H1 (cell line): ENCODE measurements at regions not wholly inside any gene's neighbourhood (a gene's known extent, or its start where the extent isn't known, plus 50 kb on each side); places are given as distances from the start of the nearest gene placed in this dataset.

ENCODE experiments used
- ATF2 ChIP-seq: IDR thresholded peaks from 2 replicates; pipeline ENCODE4 v1.6.1; 2012; ENCODE audit warnings: low read length, inconsistent platforms
- RBBP5 ChIP-seq: IDR thresholded peaks from 2 replicates; pipeline ENCODE4 v1.7.1; 2012; ENCODE audit warnings: low read depth, mild to moderate bottlenecking, inconsistent platforms, low read length, moderate library complexity, borderline replicate concordance

GRCh38 chr2:47274054-47274782 lies 94.9 kb upstream of the EPCAM start (continued):
- TF ChIP-seq RBBP5 (no peak), ATF2 (no peak)
- TF ChIP-seq, all 59 proteins: peak for 0
